Neuronal stem cell (in vitro differentiated cells): ENCODE measurements at regions not wholly inside any gene's neighbourhood (a gene's known extent, or its start where the extent isn't known, plus 50 kb on each side); places are given as distances from the start of the nearest gene placed in this dataset.

Experiments used
- DNase-seq: peaks from one replicate; pipeline ENCODE4 v3.0.0-alpha.2; 2013; ENCODE audit warnings: low spot score
- H2AFZ ChIP-seq: one replicate; pipeline ENCODE4 v1.6.1; 2013; ENCODE audit warnings: mild to moderate bottlenecking, low read length, inconsistent platforms
- H2AK5ac ChIP-seq: 2 replicates; pipeline ENCODE4 v1.6.1; 2013; ENCODE audit warnings: low read depth, mild to moderate bottlenecking, inconsistent platforms, low read length, moderate library complexity, mixed read lengths
- H2BK120ac ChIP-seq: 2 replicates; pipeline ENCODE4 v1.6.1; 2013; ENCODE audit warnings: low read depth, mild to moderate bottlenecking, inconsistent platforms, low read length, moderate library complexity, mixed read lengths
- H2BK12ac ChIP-seq: one replicate; pipeline ENCODE4 v1.6.1; 2013; ENCODE audit warnings: low read length, inconsistent platforms
- H2BK15ac ChIP-seq: 2 replicates; pipeline ENCODE4 v1.6.1; 2013; ENCODE audit warnings: mild to moderate bottlenecking, low read length, inconsistent platforms, mixed read lengths
- H2BK5ac ChIP-seq: one replicate; pipeline ENCODE4 v1.6.1; 2013; ENCODE audit warnings: inconsistent platforms, mild to moderate bottlenecking, low read length, moderate library complexity
- H3K14ac ChIP-seq: one replicate; pipeline ENCODE4 v1.6.1; 2013; ENCODE audit warnings: low read length, inconsistent platforms
- H3K18ac ChIP-seq: 2 replicates; pipeline ENCODE4 v1.6.1; 2013; ENCODE audit warnings: low read length, inconsistent platforms
- H3K23ac ChIP-seq: 2 replicates; pipeline ENCODE4 v1.6.1; 2013; ENCODE audit warnings: low read depth, mild to moderate bottlenecking, mixed read lengths, low read length, inconsistent platforms; ENCODE audit not compliant: poor library complexity
- H3K27ac ChIP-seq: replicated peaks from 3 replicates; pipeline ENCODE4 v1.5.1; 2013; ENCODE audit warnings: low read length, inconsistent platforms
- H3K27me3 ChIP-seq, 3 experiments: 2 replicates each; pipeline ENCODE4 v1.6.1; 2013; ENCODE audit warnings: low read length in 3 of 3, mild to moderate bottlenecking in 2 of 3, inconsistent platforms in 1 of 3, low read depth in 1 of 3, mixed read lengths in 1 of 3, moderate library complexity in 1 of 3; ENCODE audit not compliant: control insufficient read depth in 3 of 3, insufficient read depth in 3 of 3
- H3K36me3 ChIP-seq, 2 donors: replicated peaks in 1 of 2; 2 replicates each; pipeline ENCODE4 v1.6.1; 2013; ENCODE audit warnings: low read length in 2 of 2; ENCODE audit not compliant: control insufficient read depth in 2 of 2, insufficient read depth in 2 of 2
- H3K4ac ChIP-seq: 2 replicates; pipeline ENCODE4 v1.6.1; 2013; ENCODE audit warnings: inconsistent platforms, mild to moderate bottlenecking, low read length, moderate library complexity
- H3K4me1 ChIP-seq, 2 donors: 1 replicate in 1 of 2; 2 replicates in 1 of 2; pipeline ENCODE4 v1.6.1; 2013; ENCODE audit warnings: low read length in 2 of 2, low read depth in 1 of 2; ENCODE audit not compliant: control insufficient read depth in 2 of 2, insufficient read depth in 1 of 2
- H3K4me2 ChIP-seq: one replicate; pipeline ENCODE4 v1.6.1; 2013; ENCODE audit warnings: mild to moderate bottlenecking, low read length, inconsistent platforms; ENCODE audit not compliant: insufficient read depth, poor library complexity, severe bottlenecking
- H3K4me3 ChIP-seq, 2 donors: 2 replicates each; pipeline ENCODE4 v1.5.1; 2013; ENCODE audit warnings: low read length in 2 of 2, mild to moderate bottlenecking in 2 of 2, inconsistent platforms in 1 of 2, moderate library complexity in 1 of 2
- H3K79me1 ChIP-seq: one replicate; pipeline ENCODE4 v1.6.1; 2013; ENCODE audit warnings: low read depth, mild to moderate bottlenecking, inconsistent platforms, low read length, moderate library complexity
- H3K9ac ChIP-seq: one replicate; pipeline ENCODE4 v1.6.1; 2013; ENCODE audit warnings: mild to moderate bottlenecking, low read depth, low read length, inconsistent platforms; ENCODE audit not compliant: poor library complexity
- H3K9me3 ChIP-seq, 2 donors: replicated peaks in 1 of 2; 2 replicates each; pipeline versions ENCODE3 to v1.6.1; 2013; ENCODE audit warnings: low read length in 2 of 2, mild to moderate bottlenecking in 2 of 2, inconsistent platforms in 1 of 2, low read depth in 1 of 2, mixed read lengths in 1 of 2, moderate library complexity in 1 of 2; ENCODE audit not compliant: control insufficient read depth in 2 of 2, insufficient read depth in 1 of 2
- H4K8ac ChIP-seq: one replicate; pipeline ENCODE4 v1.6.1; 2013; ENCODE audit warnings: low read depth, mild to moderate bottlenecking, inconsistent platforms, low read length, moderate library complexity
- H4K91ac ChIP-seq: one replicate; pipeline ENCODE4 v1.6.1; 2013; ENCODE audit warnings: low read length, low read depth, mild to moderate bottlenecking, inconsistent platforms; ENCODE audit not compliant: poor library complexity
- WGBS, 2 donors: extraction: QIAGEN DNeasy Blood & Tissue Kit; methylation state at CpG; one replicate each; pipeline ENCODE4 v1.1.7; 2013; ENCODE audit warnings: missing lambda C conversion rate in 2 of 2, mixed read lengths in 1 of 2; ENCODE audit not compliant: insufficient read length in 2 of 2, insufficient replicate concordance in 1 of 2; ENCODE audit errors: extremely low coverage in 2 of 2; 5-methylcytosine and 5-hydroxymethylcytosine counted together

DNA sequence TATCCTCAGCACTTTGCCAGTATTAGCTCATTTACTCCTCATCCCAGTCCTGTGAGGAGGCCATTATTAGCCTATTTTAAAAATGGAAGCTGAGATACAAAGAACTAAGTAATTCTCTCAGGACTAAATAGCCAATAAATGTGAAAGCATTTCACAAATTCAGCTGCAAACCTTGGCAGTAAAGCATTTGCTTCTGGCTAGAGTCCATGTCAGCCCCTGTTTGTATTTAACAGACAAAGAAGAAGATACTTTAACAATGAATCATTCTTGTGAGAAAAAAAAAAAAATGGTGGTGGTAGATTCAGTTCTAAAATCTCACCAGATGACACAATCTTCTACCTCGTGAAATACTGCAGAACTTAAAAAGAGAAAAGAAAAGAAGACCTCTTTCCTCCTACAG, 85.0 kb upstream of the CNTN6 start:
- Histone ChIP-seq H3K14ac (no peak overlapping the region), H3K4me1 (no peaks in the 10 kb centered on the region), H3K9ac (no peak overlapping the region), H3K27me3 (no peaks in the 10 kb centered on the region), H3K4me2 (no peak overlapping the region), H2BK15ac (no peak overlapping the region), H2BK12ac (no peak overlapping the region), H3K27ac (no peak overlapping the region), H2BK5ac (no peak overlapping the region), H2AK5ac (no peak overlapping the region), H3K4me3 (no peak overlapping the region), H2AFZ (no peak overlapping the region), H3K9me3 (no peaks in the 10 kb centered on the region), H3K4ac (no peak overlapping the region), H3K79me1 (no peaks in the 10 kb centered on the region), H4K91ac (no peak overlapping the region), H4K8ac (no peak overlapping the region), H3K36me3 (no peaks in the 10 kb centered on the region), H3K18ac (no peak overlapping the region), H3K23ac (no peak overlapping the region), H2BK120ac (no peak overlapping the region)
- WGBS, 2 donors: no CpG with 5 or more reads among the region's 1 CpG
- DNase-seq: no peak

DNA sequence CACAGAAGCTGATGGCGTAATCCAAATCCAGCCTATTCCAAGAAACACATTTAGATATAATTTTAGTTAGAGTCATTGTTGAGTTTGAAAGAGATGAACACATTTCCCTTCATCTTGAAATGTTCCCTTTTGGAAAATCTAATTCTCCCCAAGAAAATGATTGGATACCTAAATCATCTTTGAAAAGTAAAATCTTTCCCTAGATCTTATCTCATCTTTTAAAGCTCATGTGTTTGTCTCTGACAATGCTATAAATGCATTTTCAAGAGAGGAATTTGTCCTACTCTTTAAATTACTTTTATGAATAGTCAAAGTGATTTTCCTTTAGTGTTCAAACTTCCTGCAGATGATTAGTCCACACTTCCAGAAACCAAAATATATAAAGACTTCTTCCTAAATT, 82.6 kb upstream of the CNTN6 start:
- Histone ChIP-seq H3K14ac (no peak overlapping the region), H4K8ac (no peak overlapping the region), H2AFZ (no peak overlapping the region), H2BK15ac (no peak overlapping the region), H3K23ac (no peak overlapping the region), H3K4me3 (no peak overlapping the region), H3K4ac (no peak overlapping the region), H2BK5ac (no peak overlapping the region), H3K27me3 (no peaks in the 10 kb centered on the region), H3K4me2 (no peak overlapping the region), H3K9ac (no peak overlapping the region), H2AK5ac (no peak overlapping the region), H3K36me3 (no peaks in the 10 kb centered on the region), H3K9me3 (no peaks in the 10 kb centered on the region), H3K79me1 (no peaks in the 10 kb centered on the region), H2BK120ac (no peak overlapping the region), H3K18ac (no peak overlapping the region), H4K91ac (no peak overlapping the region), H3K4me1 (no peaks in the 10 kb centered on the region), H3K27ac (no peak overlapping the region), H2BK12ac (no peak overlapping the region)
- no CpG with 5 or more reads among the region's 1 CpG for WGBS, 2 donors
- DNase-seq: no peak

DNA sequence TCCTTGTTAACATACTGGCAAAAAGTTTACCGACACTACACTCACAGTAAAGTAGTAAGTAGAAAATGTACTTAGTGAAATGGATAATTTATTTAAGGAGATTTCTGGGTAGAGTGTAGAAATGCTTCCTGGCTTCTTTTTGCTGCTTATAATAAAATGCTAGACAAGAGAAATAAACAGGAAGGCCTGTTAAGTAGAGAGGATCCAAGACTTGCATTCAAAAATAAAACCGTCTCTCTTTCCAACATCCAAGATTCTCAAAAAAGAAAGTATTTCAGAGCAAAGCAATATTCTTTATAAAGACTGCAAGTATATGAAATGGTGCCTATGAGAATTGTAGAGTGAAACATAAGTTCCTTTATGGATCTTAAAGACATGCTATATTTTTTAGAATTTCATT, 77.0 kb upstream of the CNTN6 start:
- H3K4me1 ChIP-seq: no peaks in the 10 kb centered on the region
- no peak overlapping the region for H3K23ac ChIP-seq
- no peak overlapping the region for H2BK15ac ChIP-seq
- no CpG with 5 or more reads among the region's 2 CpGs for WGBS, 2 donors
- H3K4me2 ChIP-seq: no peak overlapping the region
- no peak overlapping the region for H2BK5ac ChIP-seq
- no peak overlapping the region for H2AK5ac ChIP-seq
- H3K9me3 ChIP-seq: no peaks in the 10 kb centered on the region
- no peaks in the 10 kb centered on the region for H3K36me3 ChIP-seq
- H2AFZ ChIP-seq: no peak overlapping the region
- no peak for DNase-seq
- no peak overlapping the region for H2BK12ac ChIP-seq
- H3K27ac ChIP-seq: no peak overlapping the region
- H2BK120ac ChIP-seq: no peak overlapping the region
- H3K4me3 ChIP-seq: no peak overlapping the region
- no peak overlapping the region for H3K4ac ChIP-seq
- no peaks in the 10 kb centered on the region for H3K27me3 ChIP-seq
- H4K91ac ChIP-seq: no peak overlapping the region
- H3K79me1 ChIP-seq: no peaks in the 10 kb centered on the region
- no peak overlapping the region for H3K18ac ChIP-seq
- no peak overlapping the region for H3K9ac ChIP-seq
- H4K8ac ChIP-seq: no peak overlapping the region
- H3K14ac ChIP-seq: no peak overlapping the region

DNA sequence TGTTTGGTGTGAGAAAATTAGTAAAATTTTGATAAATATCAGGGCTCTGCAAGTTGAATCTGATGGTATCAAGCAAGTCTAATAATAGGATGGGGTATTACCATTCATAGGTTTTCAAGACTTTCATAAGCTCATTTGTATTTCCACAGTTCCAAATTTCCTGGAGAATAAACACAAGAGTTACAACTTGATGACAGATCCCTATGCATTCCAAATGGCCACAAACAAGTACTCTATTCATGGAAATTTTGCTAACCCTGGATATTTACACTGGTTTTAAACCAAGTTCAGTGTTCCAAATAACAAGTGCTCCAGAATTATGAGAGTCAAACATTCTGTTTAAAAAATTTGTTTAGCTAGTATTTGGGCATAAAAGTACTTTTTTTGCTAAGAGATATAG, 75.0 kb upstream of the CNTN6 start:
- Histone ChIP-seq H3K18ac (no peak overlapping the region), H4K8ac (no peak overlapping the region), H2AK5ac (no peak overlapping the region), H2BK120ac (no peak overlapping the region), H3K79me1 (no peaks in the 10 kb centered on the region), H2BK12ac (no peak overlapping the region), H3K4me3 (no peak overlapping the region), H3K36me3 (no peaks in the 10 kb centered on the region), H3K27me3 (no peaks in the 10 kb centered on the region), H2AFZ (no peak overlapping the region), H4K91ac (no peak overlapping the region), H3K27ac (no peak overlapping the region), H3K4ac (no peak overlapping the region), H3K14ac (no peak overlapping the region), H3K23ac (no peak overlapping the region), H3K9ac (no peak overlapping the region), H2BK5ac (no peak overlapping the region), H3K4me1 (no peaks in the 10 kb centered on the region), H2BK15ac (no peak overlapping the region), H3K4me2 (no peak overlapping the region), H3K9me3 (no peaks in the 10 kb centered on the region)
- DNase-seq: no peak
